HG03354 (cell line): ENCODE measurements at regions not wholly inside any gene's neighbourhood (a gene's known extent, or its start where the extent isn't known, plus 50 kb on each side); places are given as distances from the start of the nearest gene placed in this dataset.

Experiments
- ATAC-seq: cut with Tn5 transposase; IDR thresholded peaks from one replicate; pipeline ENCODE4 v1.9.1; 2021; ENCODE audit warnings: mild to moderate bottlenecking; ENCODE audit not compliant: unreplicated experiment, poor library complexity, severe bottlenecking

DNA sequence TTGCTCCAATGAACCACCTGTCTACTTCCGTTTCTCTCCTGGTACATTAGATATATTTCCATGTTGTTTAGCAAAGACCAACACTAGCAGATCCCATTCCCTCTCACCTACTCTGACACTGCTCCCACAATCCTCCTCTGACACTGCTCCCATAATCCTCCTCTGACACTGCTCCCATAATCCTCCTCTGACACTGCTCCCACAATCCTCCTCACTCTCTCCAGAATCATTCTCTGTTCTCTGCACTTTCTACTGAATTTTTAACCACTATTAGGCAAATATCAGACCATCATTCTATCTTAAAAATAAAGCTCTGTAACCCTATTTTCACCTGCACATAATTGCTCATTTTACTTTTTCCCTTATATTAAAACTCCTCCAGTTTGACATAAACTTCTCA lies 578.5 kb upstream of the PCDH20 start:
- ATAC-seq: no peak

DNA sequence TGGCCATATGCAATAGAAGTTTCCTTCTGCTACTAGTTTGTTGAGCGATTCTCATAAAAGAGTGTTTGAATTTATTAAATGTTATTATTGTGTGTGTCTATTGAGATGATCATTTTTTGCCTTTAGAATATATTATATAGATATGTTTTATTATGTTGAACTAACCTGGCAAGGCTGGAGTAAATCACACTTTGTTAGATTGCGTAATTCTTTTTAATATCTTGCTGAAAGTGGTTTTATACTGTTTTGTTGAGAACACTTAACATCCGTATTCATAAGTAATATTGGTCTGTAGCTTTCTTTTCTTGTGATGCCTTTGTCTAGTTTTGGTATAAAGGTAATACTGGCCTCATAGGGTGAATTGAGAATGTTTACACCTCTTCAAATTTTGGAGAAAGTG lies 574.3 kb upstream of the PCDH20 start:
- no peak for ATAC-seq

DNA sequence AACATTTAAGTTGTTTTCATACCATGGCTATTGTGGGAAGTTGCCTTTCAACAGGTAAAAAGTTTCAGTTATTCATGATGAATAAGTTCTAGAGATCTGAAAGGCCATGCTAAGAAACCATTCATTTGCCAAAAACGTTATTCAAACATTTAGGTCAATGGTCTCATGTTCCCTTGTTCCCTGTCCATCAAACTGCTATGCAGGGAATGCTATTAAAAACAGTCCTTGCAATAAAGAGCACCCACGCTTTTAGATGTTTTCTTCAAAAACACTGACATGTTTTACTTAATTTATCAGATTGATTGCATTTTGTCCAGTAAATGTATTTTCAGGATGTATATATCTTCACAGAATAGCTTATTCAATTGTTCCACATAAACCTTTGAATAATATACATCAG lies 573.2 kb upstream of the PCDH20 start:
- no peak for ATAC-seq

DNA sequence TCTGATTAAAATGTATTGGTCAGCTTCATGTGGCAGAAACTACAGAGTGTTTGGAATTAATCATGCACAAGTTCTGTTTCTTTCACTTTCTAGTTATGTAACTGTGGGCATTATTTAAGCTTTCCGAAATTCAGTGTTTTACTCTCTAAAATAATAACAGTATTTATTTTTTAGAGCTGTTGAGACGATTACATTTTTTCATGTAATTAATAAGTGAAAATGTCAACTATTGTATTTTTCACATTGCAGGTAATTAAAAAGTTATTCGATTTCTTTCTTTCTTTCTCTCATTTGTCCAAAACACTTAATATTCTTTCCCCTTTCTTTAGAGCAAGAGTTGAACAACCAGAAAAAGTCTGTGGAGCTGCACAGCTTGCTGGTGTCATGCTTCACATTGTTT lies 559.4 kb upstream of the PCDH20 start:
- ATAC-seq: no peak

DNA sequence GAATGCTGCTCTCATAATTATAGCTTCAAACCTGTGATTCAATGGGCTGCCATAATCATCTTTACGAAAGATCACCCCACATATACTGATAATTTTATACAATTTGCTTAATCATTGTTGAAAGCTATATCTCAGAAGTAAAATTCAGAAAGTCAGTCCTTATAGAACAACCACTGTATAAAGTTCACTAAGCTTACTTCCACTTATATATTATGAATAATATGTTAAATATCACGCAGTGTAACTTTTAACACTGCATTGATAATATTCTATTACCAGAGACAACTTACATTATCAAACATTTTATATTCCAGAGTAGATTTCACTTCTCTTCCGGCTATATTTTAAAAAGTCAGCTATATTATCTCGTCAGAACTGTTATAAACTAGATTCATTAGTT lies 550.1 kb upstream of the PCDH20 start:
- no peak for ATAC-seq

DNA sequence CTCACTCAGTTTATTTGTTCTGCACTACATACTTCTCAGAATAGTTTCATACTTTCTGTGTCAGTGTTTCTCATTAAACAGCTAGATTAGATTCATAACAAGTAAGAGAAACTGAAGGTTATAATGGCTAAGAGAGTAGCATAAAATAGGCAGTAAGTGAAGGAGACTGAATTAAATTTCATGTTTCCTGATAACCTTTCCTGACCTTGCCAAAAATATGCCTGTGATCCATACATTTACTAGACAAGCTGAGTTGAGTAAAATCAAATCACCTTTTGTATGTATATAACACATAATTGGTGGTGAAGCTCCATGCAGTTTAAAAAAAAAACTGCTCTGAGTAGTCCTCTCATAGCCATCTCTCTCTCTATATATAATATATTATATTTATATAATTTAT lies 545.3 kb upstream of the PCDH20 start:
- no peak for ATAC-seq

DNA sequence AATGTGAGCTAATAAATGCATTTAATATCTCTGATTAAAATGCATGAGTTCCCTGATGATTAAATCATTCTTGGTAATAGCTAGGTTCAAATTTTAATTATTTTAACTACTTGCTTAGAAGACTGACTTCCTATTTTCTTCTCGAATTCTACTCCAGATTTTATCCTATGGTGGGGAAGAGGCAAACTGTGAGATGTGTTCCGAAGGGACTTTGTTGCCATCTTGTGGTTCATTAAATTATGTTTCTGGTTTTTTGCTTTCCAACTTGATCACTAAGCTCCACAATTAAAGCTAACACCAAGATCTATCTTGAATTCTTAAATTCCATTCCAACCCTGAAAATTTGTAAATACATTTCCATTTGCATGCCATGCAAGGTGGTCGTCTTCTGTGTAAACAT lies 538.4 kb upstream of the PCDH20 start:
- ATAC-seq: no peak

DNA sequence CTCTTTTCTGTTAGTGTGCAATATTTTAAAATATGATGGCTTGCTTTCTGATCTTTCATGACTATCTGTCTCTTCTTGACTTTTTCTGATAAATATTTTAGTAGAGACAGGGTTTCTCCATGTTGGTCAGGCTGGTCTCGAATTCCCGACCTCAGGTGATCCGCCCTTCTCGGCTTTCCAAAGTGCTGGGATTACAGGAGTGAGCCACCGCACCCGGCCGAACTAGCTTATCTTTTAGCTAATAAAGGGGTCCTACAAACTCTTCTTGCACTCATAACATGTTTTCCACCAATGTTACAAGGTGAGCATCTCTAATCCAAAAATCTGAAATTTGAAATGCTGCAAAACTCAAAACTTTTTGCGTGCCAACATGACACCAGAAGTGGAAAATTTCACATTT lies 535.2 kb upstream of the PCDH20 start:
- ATAC-seq: no peak

DNA sequence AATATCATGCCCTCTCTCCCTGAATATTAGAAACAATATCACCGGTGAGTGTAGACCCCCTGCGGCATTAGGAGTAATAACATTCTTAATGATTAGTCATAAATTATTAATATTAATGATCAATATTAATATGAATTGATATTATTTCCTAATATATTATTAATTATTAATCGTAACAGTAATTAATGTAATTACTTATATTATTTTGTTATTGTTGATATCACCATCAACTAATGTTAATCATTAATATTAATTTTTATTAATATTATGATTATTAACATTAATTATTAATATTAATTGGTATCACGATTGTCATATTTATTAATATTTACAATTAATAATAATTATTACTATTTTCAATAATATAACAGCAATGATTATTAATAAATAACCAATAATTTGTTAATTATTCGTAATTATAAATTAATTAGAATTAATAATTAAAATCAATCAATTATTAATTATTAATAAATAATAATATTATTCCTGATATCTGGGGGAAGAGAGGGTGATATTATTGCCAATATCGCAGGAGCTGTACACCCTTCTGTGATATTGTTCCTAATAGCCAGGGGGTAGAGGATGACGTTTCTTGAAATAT lies 528.8 kb upstream of the PCDH20 start:
- ATAC-seq: no peak

DNA sequence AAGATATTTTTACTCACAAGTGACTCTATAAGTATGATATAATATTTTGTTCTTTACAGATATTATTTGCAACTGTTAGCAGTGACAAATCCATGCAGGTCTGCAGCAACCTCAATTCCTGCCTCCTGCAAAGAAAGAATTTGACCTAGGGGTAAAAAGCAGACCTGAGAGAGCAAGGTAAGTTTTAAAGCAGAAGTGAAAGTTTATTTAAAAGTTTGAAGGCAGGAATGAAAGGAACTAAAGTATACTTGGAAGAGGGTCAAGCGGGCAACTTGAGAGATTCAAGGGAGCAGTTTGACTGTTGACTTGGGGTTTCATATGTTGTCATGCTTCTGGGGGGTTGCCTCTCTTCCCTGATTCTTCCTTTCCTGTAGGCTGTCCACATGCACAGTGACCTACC lies 520.1 kb upstream of the PCDH20 start:
- ATAC-seq: no peak

DNA sequence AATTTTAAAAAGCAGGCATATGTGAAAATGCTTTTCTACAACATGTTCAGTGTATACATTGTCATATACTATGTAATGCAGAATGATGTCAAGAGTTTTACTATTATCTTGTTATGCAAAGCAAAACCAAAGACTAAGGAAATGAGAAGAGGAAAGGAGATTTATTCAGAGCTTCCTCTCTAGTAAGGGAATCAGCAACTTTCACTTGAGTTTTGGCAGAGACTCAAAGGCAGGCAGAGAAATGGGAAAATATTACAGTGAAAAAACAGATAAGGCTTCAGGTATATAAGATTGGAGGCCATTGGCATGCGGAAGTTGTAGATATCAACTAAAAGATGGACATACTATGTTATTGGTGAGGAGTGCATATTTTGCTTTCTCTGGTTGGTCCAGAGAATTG lies 512.0 kb upstream of the PCDH20 start:
- ATAC-seq: no peak

DNA sequence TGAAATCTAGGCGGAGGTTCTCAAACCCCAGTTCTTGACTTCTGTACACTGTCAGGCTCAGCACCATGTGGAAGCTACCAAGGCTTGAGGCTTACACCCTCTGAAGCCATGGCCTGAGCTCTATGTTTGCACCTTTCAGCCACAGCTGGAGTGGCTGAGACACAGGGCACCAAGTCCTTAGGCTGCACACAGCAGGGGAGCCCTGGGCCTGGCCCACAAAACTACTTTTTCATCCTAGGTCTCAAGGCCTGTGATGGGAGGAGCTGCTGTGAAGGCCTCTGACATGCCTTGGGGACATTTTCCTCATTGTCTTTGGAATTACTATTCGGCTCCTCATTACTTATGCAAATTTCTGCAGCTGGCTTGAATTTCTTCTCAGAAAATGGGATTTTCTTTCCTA lies 503.2 kb upstream of the PCDH20 start:
- ATAC-seq: no peak

DNA sequence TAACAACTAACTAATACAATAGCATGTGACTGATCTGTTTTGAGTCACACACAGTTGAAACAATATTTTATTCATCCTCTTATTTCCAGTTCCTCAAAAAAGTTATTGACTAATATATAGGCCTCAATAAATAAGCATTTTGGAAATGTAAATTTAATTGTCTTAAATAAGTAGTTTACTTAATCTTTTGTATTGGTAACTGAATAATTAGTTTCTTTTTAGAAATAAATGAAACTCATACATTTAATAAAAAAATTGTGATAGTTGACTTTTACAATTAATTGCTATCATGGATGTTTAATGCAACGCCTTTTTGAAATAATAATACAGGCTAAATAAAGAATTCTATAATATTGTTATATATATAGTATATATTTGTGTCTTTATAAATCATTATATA lies 500.8 kb upstream of the PCDH20 start:
- ATAC-seq: no peak

DNA sequence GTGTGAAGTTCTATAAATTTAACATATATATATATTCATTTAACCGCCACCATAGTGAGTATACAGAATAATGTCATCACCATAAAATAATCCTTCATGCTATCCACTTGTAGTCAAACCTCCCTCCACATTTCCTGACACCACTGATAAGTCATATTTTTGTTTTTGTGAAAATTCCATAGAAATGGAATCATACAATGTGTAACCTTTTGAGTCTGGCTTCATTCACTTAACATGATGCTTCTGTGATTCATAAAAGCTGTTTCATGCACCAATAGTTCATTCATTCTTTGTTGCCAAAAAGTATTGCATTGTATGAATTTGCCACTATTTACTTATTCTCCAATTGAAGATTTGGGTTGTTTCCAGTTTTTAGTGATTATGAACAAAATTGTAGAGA lies 497.5 kb upstream of the PCDH20 start:
- ATAC-seq: no peak

DNA sequence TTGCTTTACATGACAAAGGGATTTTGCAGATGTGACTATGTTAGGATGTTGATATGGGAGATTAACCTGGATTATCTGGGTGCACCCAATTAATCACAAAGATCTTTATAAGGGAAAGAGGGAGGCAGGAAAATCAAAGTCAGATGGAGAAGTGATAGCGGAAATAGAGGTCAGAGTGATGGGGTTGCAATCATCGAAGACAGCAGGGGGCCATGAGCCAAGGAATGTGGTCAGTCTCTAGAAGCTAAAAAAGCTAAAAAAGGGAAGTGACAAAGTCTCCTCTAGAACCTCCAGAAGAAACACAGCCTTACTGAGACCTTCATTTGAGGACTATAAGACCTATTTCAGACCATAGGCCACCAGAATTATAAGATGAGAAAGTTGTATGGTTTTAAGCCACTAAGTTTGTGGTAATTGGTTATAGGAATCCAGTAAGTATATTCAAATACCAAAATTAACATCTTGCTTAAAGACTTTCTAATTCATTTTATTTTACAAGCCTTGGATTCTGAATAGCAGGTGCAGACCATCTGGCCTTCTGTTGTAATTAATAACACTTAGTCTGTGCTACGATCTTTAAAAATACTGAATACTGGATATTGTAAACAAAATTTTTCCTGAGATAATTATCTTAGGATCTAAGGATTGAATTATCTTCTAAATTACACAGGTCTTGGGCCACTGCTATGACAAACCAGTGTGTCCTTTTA lies 493.4 kb upstream of the PCDH20 start:
- no peak for ATAC-seq

DNA sequence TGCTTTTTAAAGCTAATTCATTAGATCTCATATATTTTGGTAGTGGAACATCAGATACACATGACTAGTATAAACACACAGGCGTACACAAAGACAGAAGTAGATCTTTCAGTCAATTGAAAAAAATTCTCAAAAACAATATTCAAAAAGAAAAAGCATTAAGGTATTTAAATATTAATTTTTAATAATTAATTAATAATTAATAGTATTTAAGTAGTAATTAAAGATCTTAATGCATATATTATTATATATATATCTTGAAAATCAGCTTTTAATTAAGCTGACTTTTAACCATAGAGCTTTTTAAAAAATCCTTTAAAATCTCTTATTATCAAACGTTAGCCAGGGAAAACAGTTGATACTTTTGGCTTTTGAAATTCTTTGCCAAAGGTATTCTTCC lies 489.4 kb upstream of the PCDH20 start:
- ATAC-seq: no peak

DNA sequence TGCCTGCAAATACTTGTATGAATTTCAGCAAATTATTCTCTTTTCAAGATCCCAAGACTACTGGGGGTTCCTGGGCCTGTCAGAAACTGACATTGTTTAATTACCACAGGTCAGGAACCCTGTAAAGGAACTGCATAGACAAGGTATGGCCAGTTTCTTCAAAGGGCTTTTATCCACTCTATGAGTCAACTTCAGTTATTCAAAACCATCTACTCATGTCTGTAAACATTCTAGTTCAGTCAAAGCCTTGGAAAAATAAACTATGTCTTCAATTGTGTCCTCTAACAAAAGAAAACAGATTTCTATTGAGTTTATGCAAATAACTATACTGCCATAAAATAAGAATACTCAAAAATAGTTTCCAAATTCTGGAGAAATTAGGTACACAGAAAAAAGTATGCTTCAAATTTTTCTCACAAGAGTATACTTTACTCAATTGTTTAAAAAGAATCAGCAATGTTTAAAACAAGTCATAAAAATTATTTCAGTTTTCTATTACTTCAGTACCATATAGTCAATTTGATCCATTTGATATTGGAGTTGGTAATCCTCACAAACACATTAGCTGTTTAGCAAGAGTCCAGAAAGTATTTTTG lies 486.4 kb upstream of the PCDH20 start:
- no peak for ATAC-seq

DNA sequence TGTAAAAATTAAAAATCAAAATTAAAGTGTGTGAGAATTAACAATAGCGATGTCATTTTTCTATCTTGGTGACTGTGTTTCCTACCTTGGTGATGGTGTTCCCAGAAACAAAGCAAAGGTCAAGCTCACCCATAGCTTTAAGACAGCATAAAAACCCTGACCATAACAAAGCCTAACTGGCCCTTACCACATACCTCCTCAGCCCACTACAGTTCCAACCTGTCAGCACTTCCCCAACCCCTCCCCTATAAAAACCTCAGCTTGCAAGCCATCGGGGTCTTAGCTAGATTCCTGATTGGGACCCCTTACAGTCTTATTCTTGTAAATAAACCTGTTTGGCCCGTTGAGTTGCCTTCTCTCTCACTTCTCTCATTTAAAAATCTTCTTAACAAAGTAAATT lies 484.4 kb upstream of the PCDH20 start:
- ATAC-seq: no peak

DNA sequence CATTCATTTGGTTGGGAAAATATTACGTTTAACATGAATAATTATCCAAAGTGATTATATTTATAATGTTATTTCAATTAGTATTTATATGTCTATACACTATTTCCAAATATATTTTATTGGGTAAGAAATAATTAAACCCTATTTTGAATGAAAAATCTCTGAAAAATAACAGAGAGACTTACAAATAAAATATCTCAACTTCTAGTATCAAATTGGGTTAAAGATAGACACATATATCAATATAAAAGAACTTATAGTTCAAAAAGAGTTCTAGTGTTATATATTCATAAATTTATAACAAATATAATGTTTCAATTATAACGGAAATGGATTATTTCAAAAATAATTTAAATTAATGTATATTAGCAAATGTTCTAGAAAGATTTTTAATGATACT lies 482.6 kb upstream of the PCDH20 start:
- no peak for ATAC-seq

DNA sequence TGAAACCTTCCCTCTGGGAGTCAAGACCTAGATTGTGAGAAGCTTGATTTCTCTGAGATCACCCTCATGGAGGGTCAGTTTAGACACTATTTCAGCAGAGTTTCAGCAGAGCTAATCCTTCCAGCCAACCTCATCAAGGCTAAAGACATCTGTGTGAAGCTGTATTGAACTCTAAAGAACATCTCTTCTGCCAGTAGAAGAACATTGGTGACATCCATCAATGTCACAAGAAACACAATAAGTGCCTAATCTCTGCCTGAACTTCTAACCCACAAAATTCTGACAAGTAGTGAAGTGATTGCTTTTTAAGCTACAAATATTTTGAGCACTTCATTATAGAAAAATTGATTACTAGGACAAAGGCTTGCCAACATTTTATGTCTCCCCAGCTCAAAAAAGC lies 475.8 kb upstream of the PCDH20 start:
- no peak for ATAC-seq

DNA sequence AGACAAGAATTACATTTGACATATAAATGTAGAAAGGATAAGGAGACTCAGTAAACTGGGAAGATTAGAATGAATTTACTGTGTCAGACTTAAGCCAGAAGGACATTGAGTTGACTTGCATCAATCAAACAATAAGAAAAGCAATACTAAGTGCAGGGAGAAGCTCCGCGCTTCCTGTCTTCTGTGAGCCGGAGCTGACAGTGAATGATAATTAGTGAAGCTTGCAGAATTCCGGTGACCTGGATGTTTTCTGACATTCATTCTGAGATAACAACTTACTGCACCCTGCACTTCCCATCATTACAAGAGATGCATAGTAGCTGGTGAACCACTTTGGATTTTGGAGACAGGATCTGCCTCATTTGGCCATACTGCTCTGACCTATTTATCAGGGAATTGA lies 469.2 kb upstream of the PCDH20 start:
- no peak for ATAC-seq
